C4-2B (cell line): ENCODE measurements at regions not wholly inside any gene's neighbourhood (a gene's known extent, or its start where the extent isn't known, plus 50 kb on each side); places are given as distances from the start of the nearest gene placed in this dataset.

Source experiments
- ZFX ChIP-seq: fragments of 450-650 bp; IDR thresholded peaks from 2 replicates; pipeline ENCODE4 v1.6.1; 2017
- TF ChIP-seq, protein P1 (sequence below): fragments of 450-650 bp; conservative IDR thresholded peaks from 2 replicates; pipeline ENCODE4 v1.5.1; 2017; ENCODE audit warnings: mild to moderate bottlenecking

DNA sequence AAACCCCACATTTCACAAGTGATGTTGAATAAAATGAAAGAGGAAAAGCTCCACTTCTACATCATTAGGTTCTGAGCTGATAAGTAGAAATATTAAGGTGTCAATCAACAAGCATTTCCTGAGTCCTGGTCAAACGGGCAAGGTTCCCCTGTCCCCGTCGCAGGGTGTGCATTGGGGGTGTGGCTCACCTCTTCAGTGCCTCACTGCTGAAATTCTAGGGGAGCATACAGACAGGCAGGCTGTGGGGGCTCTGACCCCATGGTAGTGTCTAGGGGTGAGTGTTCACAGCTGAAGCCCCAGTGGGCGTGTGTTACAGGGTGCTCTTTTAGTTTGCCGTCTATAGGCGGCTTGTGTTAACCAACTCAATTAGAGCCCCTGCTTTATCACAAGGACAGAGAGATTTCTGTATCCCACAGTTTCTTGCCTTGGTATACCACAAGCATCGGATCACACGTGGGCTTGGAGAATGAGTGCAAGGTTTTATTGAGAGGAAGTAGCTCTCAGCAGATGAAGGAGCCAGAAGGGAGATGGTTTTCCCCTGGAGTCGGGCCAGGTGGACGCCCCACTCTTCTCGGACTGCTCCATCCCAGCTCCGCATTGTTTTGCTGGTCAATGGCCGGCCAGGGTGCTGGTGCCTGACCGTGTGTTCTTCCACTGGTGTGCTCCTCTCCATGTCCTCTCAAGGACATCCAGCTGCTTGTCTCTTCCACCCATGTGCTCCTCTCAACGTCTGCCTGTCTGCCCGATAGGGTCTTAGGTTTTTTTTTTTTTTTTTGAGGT is 238.2 kb upstream of the NLRP1 start:
- TF ChIP-seq, protein P1, sequence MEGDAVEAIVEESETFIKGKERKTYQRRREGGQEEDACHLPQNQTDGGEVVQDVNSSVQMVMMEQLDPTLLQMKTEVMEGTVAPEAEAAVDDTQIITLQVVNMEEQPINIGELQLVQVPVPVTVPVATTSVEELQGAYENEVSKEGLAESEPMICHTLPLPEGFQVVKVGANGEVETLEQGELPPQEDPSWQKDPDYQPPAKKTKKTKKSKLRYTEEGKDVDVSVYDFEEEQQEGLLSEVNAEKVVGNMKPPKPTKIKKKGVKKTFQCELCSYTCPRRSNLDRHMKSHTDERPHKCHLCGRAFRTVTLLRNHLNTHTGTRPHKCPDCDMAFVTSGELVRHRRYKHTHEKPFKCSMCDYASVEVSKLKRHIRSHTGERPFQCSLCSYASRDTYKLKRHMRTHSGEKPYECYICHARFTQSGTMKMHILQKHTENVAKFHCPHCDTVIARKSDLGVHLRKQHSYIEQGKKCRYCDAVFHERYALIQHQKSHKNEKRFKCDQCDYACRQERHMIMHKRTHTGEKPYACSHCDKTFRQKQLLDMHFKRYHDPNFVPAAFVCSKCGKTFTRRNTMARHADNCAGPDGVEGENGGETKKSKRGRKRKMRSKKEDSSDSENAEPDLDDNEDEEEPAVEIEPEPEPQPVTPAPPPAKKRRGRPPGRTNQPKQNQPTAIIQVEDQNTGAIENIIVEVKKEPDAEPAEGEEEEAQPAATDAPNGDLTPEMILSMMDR, result no peak
- TF ChIP-seq ZFX, result no peak
